ENCODE measurements at regions not wholly inside any gene's neighbourhood (a gene's known extent, or its start where the extent isn't known, plus 50 kb on each side); places are given as distances from the start of the nearest gene placed in this dataset.

GRCh38 chr9:87392086-87392485, 105.6 kb upstream of the DAPK1 start:
- no peak for TF ChIP-seq REST (IDR thresholded peaks at IDR 0.05; ENCODE audit: insufficient read depth in 1 of 2, low read depth in 2 of 2, low read length in 2 of 2)
- TF ChIP-seq TAF1 (IDR thresholded peaks at IDR 0.05; ENCODE audit: borderline replicate concordance, insufficient read depth, low read length) = no peak
- TF ChIP-seq SIN3A (IDR thresholded peaks at IDR 0.05; ENCODE audit: borderline replicate concordance, insufficient read depth, low read length) = no peak
- no peak for TF ChIP-seq POLR2AphosphoS5 (IDR thresholded peaks at IDR 0.05; ENCODE audit: low read depth, low read length)
- no peak for TF ChIP-seq FOXP2 (optimal IDR thresholded peaks at IDR 0.05; ENCODE audit: borderline replicate concordance, extremely low read depth, extremely low read length, insufficient read depth)

DNA sequence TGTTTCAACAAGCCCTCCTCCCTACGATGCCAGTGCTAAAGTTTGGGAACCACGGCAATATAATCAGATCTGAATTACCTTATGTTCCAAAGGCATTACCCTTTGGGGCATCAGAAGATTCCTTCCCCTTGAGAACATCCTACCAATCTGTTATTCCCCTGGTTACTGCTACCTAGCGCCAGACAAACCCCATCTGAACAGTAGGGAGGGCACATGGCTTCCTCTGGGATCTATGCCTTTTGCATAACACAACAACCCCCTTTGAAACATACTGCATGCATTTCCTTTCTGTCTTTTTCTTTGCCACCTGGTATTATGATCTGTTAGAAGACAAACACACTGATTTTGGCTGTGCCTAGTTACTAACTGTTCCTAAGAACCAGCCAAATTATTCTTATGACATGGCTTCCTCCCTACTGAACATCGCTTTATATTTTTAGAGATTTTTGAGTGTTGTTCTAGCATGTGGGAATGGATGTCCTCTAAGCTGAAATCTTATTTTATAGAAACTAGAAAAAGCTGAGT, 103.9 kb upstream of the DAPK1 start:
- TF ChIP-seq FOXP2 (optimal IDR thresholded peaks at IDR 0.05; ENCODE audit: borderline replicate concordance, extremely low read depth, extremely low read length, insufficient read depth) = no peak
- no peak for TF ChIP-seq POLR2AphosphoS5 (IDR thresholded peaks at IDR 0.05; ENCODE audit: low read depth, low read length)
- no peak for TF ChIP-seq TAF1 (IDR thresholded peaks at IDR 0.05; ENCODE audit: borderline replicate concordance, insufficient read depth, low read length)
- no peak for TF ChIP-seq REST (IDR thresholded peaks at IDR 0.05; ENCODE audit: insufficient read depth in 1 of 2, low read depth in 2 of 2, low read length in 2 of 2)
- no peak for TF ChIP-seq SIN3A (IDR thresholded peaks at IDR 0.05; ENCODE audit: borderline replicate concordance, insufficient read depth, low read length)

- TF ChIP-seq REST (IDR thresholded peaks at IDR 0.05; ENCODE audit: insufficient read depth in 1 of 2, low read depth in 2 of 2, low read length in 2 of 2) = no peak
- TF ChIP-seq POLR2AphosphoS5 (IDR thresholded peaks at IDR 0.05; ENCODE audit: low read depth, low read length) = no peak
- TF ChIP-seq FOXP2 (optimal IDR thresholded peaks at IDR 0.05; ENCODE audit: borderline replicate concordance, extremely low read depth, extremely low read length, insufficient read depth) = no peak
- no peak for TF ChIP-seq SIN3A (IDR thresholded peaks at IDR 0.05; ENCODE audit: borderline replicate concordance, insufficient read depth, low read length)
- TF ChIP-seq TAF1 (IDR thresholded peaks at IDR 0.05; ENCODE audit: borderline replicate concordance, insufficient read depth, low read length) = no peak
Measured at GRCh38 chr9:87395804-87396479, 101.7 kb upstream of the DAPK1 start.

- TF ChIP-seq FOXP2 (optimal IDR thresholded peaks at IDR 0.05; ENCODE audit: borderline replicate concordance, extremely low read depth, extremely low read length, insufficient read depth) (no peak), POLR2AphosphoS5 (IDR thresholded peaks at IDR 0.05; ENCODE audit: low read depth, low read length) (no peak), TAF1 (IDR thresholded peaks at IDR 0.05; ENCODE audit: borderline replicate concordance, insufficient read depth, low read length) (no peak), SIN3A (IDR thresholded peaks at IDR 0.05; ENCODE audit: borderline replicate concordance, insufficient read depth, low read length) (no peak), REST (IDR thresholded peaks at IDR 0.05; ENCODE audit: insufficient read depth in 1 of 2, low read depth in 2 of 2, low read length in 2 of 2) (no peak)
Measured at GRCh38 chr9:87401681-87402080, 96.0 kb upstream of the DAPK1 start.

Measured in PFSK-1 (cell line).